H1 (cell line): ENCODE measurements at regions not wholly inside any gene's neighbourhood (a gene's known extent, or its start where the extent isn't known, plus 50 kb on each side); places are given as distances from the start of the nearest gene placed in this dataset.

Experiments
- CHD7 ChIP-seq: fragments of 300-600 bp; sonication (generic); IDR thresholded peaks from 2 replicates; pipeline ENCODE4 v1.7.1; 2012; ENCODE audit warnings: low read length, moderate library complexity, mild to moderate bottlenecking, inconsistent platforms; ENCODE audit not compliant: insufficient replicate concordance

GRCh38 chr13:39943711-39944110 is 288.2 kb downstream of the COG6 start (continued):
- TF ChIP-seq CHD7: no peak
